H54 (cell line): ENCODE measurements at regions not wholly inside any gene's neighbourhood (a gene's known extent, or its start where the extent isn't known, plus 50 kb on each side); places are given as distances from the start of the nearest gene placed in this dataset.

ENCODE experiments used
- DNase-seq: peaks from one replicate; pipeline ENCODE4 v3.0.0; 2011; ENCODE audit warnings: low spot score, mixed read lengths; ENCODE audit not compliant: insufficient read length
- FAIRE-seq: peaks from 3 replicates; lab custom pipeline; 2011; peaks lifted over from hg19 to GRCh38; lab: Jason Lieb, UNC
- POLR2A ChIP-seq: IDR thresholded peaks from 2 replicates; pipeline ENCODE4 v1.6.1; 2011; ENCODE audit warnings: low read depth, mild to moderate bottlenecking, low read length

GRCh38 chr12:108046650-108047049 is 82.4 kb upstream of the WSCD2 start:
- DNase-seq (no peak), FAIRE-seq (no peak)
- TF ChIP-seq POLR2A = no peak

- DNase-seq (no peak), FAIRE-seq (no peak)
- no peak for TF ChIP-seq POLR2A
Observed at GRCh38 chr12:108047071-108047550, 82.0 kb upstream of the WSCD2 start.

GRCh38 chr12:108048686-108049085 is 80.4 kb upstream of the WSCD2 start:
- no peak for TF ChIP-seq POLR2A
- FAIRE-seq = no peak
- DNase-seq = no peak

- FAIRE-seq (no peak), DNase-seq (no peak)
- no peak for TF ChIP-seq POLR2A
Observed at GRCh38 chr12:108050696-108051095, 78.4 kb upstream of the WSCD2 start.

- no peak for TF ChIP-seq POLR2A
- DNase-seq (no peak), FAIRE-seq (no peak)
Observed at GRCh38 chr12:108052260-108052659, 76.8 kb upstream of the WSCD2 start.

- no peak for DNase-seq
- no peak for FAIRE-seq
- no peak for TF ChIP-seq POLR2A
Observed at GRCh38 chr12:108053512-108053911, 75.6 kb upstream of the WSCD2 start.

- no peak for TF ChIP-seq POLR2A
- FAIRE-seq (no peak), DNase-seq (no peak)
Observed at GRCh38 chr12:108054496-108054895, 74.6 kb upstream of the WSCD2 start.

- DNase-seq = no peak
- no peak for FAIRE-seq
Observed at GRCh38 chr12:108055141-108055540, 73.9 kb upstream of the WSCD2 start.

GRCh38 chr12:108060067-108060466 is 69.0 kb upstream of the WSCD2 start:
- FAIRE-seq (no peak), DNase-seq (no peak)
- TF ChIP-seq POLR2A = no peak

More at GRCh38 chr12:108055141-108055540, 73.9 kb upstream of the WSCD2 start:
- no peak for TF ChIP-seq POLR2A

GRCh38 chr12:108060903-108061302 is 68.2 kb upstream of the WSCD2 start:
- DNase-seq (no peak), FAIRE-seq (no peak)
- no peak for TF ChIP-seq POLR2A

- DNase-seq (no peak), FAIRE-seq (no peak)
- no peak for TF ChIP-seq POLR2A
Observed at GRCh38 chr12:108063192-108063591, 65.9 kb upstream of the WSCD2 start.

GRCh38 chr12:108065069-108065468 is 64.0 kb upstream of the WSCD2 start:
- FAIRE-seq (no peak), DNase-seq (no peak)
- TF ChIP-seq POLR2A = no peak

GRCh38 chr12:108066583-108067577 is 62.2 kb upstream of the WSCD2 start:
- DNase-seq = no peak
- FAIRE-seq = no peak
- no peak for TF ChIP-seq POLR2A

GRCh38 chr12:108069651-108070165 is 59.4 kb upstream of the WSCD2 start:
- no peak for FAIRE-seq
- TF ChIP-seq POLR2A = no peak

More at GRCh38 chr12:108069651-108070165, 59.4 kb upstream of the WSCD2 start:
- no peak for DNase-seq
